SK-N-MC (cell line): ENCODE measurements at regions not wholly inside any gene's neighbourhood (a gene's known extent, or its start where the extent isn't known, plus 50 kb on each side); places are given as distances from the start of the nearest gene placed in this dataset.

Experiments
- DNase-seq: peaks from one replicate; pipeline ENCODE4 v3.0.0-alpha.2; 2011; ENCODE audit warnings: low read depth, low spot score
- H3K27ac ChIP-seq: fragments of 200-600 bp; sonication (generic); 2 replicates; pipeline ENCODE4 v1.5.1; 2016; ENCODE audit warnings: mixed run types
- H3K36me3 ChIP-seq: fragments of 200-600 bp; sonication (generic); 2 replicates; pipeline ENCODE4 v1.6.1; 2017; ENCODE audit warnings: antibody characterized with exemption, low read length, mixed read lengths; ENCODE audit not compliant: insufficient read depth
- H3K4me3 ChIP-seq: fragments of 200-600 bp; sonication (generic); 2 replicates; pipeline ENCODE4 v1.5.1; 2016
- H3K9ac ChIP-seq: fragments of 200-600 bp; sonication (generic); 2 replicates; pipeline ENCODE4 v1.8.0; 2017; ENCODE audit warnings: mixed run types, mixed read lengths; ENCODE audit not compliant: insufficient read length
- H3K9me3 ChIP-seq: fragments of 200-600 bp; sonication (generic); 2 replicates; pipeline ENCODE4 v1.6.1; 2017; ENCODE audit warnings: low read depth, mild to moderate bottlenecking, antibody characterized with exemption, low read length, moderate library complexity, mixed read lengths
- EZH2 ChIP-seq: fragments of 200-600 bp; sonication (generic); IDR thresholded peaks from one replicate; pipeline ENCODE4 v1.6.1; 2017; ENCODE audit warnings: antibody characterized with exemption
- FOXP2 ChIP-seq: optimal IDR thresholded peaks from 2 replicates; pipeline ENCODE3; 2011; ENCODE audit warnings: mild to moderate bottlenecking, moderate library complexity; ENCODE audit not compliant: insufficient read depth; ENCODE audit errors: extremely low read length, control extremely low read depth
- POLR2AphosphoS5 ChIP-seq: IDR thresholded peaks from 2 replicates; pipeline ENCODE4 v1.6.1; 2012; ENCODE audit warnings: mild to moderate bottlenecking, low read depth, low read length, borderline replicate concordance

GRCh38 chr5:30661730-30662129 lies 531.8 kb upstream of the CDH6 start:
- Histone ChIP-seq H3K9ac (no peak overlapping the region), H3K27ac (no peak overlapping the region), H3K9me3 (no peaks in the 10 kb centered on the region), H3K4me3 (no peak overlapping the region), H3K36me3 (no peaks in the 10 kb centered on the region)
- TF ChIP-seq POLR2AphosphoS5 = no peak
- no peak for TF ChIP-seq EZH2
- no peak for TF ChIP-seq FOXP2
- DNase-seq = no peak

- H3K4me3 ChIP-seq = no peak overlapping the region
- H3K36me3 ChIP-seq = no peaks in the 10 kb centered on the region
- TF ChIP-seq POLR2AphosphoS5 = no peak
- no peak for TF ChIP-seq FOXP2
- no peak for TF ChIP-seq EZH2
- no peaks in the 10 kb centered on the region for H3K9me3 ChIP-seq
- no peak for DNase-seq
- no peak overlapping the region for H3K9ac ChIP-seq
- H3K27ac ChIP-seq = no peak overlapping the region
Measured at GRCh38 chr5:30659417-30659816, 534.1 kb upstream of the CDH6 start.

DNA sequence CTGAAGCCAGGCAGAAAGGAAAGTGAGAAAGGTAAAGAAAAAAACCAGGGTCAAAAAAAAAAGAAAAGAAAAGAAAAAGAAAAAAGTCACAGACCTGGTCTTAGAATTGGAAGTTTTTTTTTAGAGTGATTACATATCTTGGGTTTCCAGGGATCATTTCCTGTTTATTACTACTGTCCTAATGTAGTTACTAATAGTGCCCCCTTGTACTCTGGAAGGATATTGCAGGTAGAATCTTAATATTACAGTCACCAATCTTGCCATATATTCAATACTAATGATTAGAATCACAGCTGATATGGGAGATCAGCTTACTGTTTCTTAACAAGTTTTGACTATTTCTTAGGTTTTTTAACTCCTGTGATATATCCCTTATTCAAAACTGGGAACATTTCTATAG lies 543.2 kb upstream of the CDH6 start:
- no peak overlapping the region for H3K27ac ChIP-seq
- no peak overlapping the region for H3K4me3 ChIP-seq
- H3K9me3 ChIP-seq = 0 out of 2 replicates have a peak, but pooled peaks cover 3% of the 10 kb centered on the region
- no peak for DNase-seq
- H3K36me3 ChIP-seq = no peaks in the 10 kb centered on the region
- TF ChIP-seq EZH2 (no peak), POLR2AphosphoS5 (no peak), FOXP2 (no peak)
- H3K9ac ChIP-seq = no peak overlapping the region

GRCh38 chr5:30638899-30639298 lies 554.6 kb upstream of the CDH6 start:
- Histone ChIP-seq H3K9ac (no peak overlapping the region), H3K9me3 (no peaks in the 10 kb centered on the region), H3K27ac (no peak overlapping the region), H3K4me3 (no peak overlapping the region), H3K36me3 (no peaks in the 10 kb centered on the region)
- TF ChIP-seq FOXP2 (no peak), EZH2 (no peak)
- DNase-seq = no peak

GRCh38 chr5:30627945-30628344 lies 565.5 kb upstream of the CDH6 start:
- Histone ChIP-seq H3K9ac (no peak overlapping the region), H3K9me3 (no peaks in the 10 kb centered on the region), H3K36me3 (no peaks in the 10 kb centered on the region), H3K27ac (no peak overlapping the region), H3K4me3 (no peak overlapping the region)
- TF ChIP-seq POLR2AphosphoS5 (no peak), FOXP2 (no peak), EZH2 (no peak)
- DNase-seq = no peak

- H3K9ac ChIP-seq = no peak overlapping the region
- no peak for DNase-seq
- no peak overlapping the region for H3K4me3 ChIP-seq
- no peaks in the 10 kb centered on the region for H3K36me3 ChIP-seq
- no peak overlapping the region for H3K27ac ChIP-seq
- H3K9me3 ChIP-seq = no peaks in the 10 kb centered on the region
- no peak for TF ChIP-seq FOXP2
- TF ChIP-seq POLR2AphosphoS5 = no peak
- TF ChIP-seq EZH2 = no peak
Measured at GRCh38 chr5:30626557-30626956, 566.9 kb upstream of the CDH6 start.

- Histone ChIP-seq H3K27ac (no peak overlapping the region), H3K9me3 (no peaks in the 10 kb centered on the region), H3K9ac (no peak overlapping the region), H3K4me3 (no peak overlapping the region), H3K36me3 (no peaks in the 10 kb centered on the region)
- TF ChIP-seq EZH2 (no peak), POLR2AphosphoS5 (no peak), FOXP2 (no peak)
- no peak for DNase-seq
Measured at GRCh38 chr5:30620481-30621085, 572.9 kb upstream of the CDH6 start.

GRCh38 chr5:30608501-30608900 lies 585.0 kb upstream of the CDH6 start:
- Histone ChIP-seq H3K36me3 (no peaks in the 10 kb centered on the region), H3K9ac (no peak overlapping the region), H3K9me3 (no peaks in the 10 kb centered on the region; the same call in 1 of the 2 replicates), H3K27ac (no peak overlapping the region), H3K4me3 (no peak overlapping the region)
- TF ChIP-seq EZH2 (no peak), POLR2AphosphoS5 (no peak), FOXP2 (no peak)
- DNase-seq = no peak

DNA sequence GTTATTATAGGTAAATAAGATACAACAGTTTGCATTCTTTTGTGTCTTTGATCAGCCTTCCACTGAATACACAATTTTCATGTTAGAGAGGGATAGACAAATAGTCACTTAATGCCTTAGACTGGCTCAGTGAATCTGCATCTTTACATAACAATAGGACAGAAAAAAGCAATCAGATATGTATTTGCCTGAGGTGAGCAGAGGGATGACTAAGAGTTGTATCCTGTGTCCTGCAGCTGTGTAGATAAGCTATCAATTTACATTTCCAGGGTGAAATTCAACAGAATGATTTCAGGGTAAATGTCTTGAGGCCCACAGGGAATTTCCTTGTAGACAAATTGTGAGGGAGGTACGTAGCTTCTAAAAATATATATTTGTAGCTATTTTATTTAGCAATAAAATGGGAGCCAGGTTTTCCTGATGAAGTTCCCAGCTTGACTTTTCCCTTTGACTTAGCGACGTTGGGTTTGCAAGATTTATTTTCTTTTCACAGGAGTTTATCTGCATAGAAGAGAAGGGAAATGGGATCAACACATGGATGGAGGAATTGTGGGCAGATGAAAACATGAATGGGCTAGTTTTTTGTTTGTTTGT lies 586.1 kb upstream of the CDH6 start:
- Histone ChIP-seq H3K4me3 (no peak overlapping the region), H3K9ac (no peak overlapping the region), H3K9me3 (no peaks in the 10 kb centered on the region; the same call in 1 of the 2 replicates), H3K27ac (no peak overlapping the region), H3K36me3 (no peaks in the 10 kb centered on the region)
- TF ChIP-seq POLR2AphosphoS5 = no peak
- TF ChIP-seq FOXP2 = no peak
- TF ChIP-seq EZH2 = no peak
- DNase-seq = no peak
